ENCODE measurements at regions not wholly inside any gene's neighbourhood (a gene's known extent, or its start where the extent isn't known, plus 50 kb on each side); places are given as distances from the start of the nearest gene placed in this dataset.

DNA sequence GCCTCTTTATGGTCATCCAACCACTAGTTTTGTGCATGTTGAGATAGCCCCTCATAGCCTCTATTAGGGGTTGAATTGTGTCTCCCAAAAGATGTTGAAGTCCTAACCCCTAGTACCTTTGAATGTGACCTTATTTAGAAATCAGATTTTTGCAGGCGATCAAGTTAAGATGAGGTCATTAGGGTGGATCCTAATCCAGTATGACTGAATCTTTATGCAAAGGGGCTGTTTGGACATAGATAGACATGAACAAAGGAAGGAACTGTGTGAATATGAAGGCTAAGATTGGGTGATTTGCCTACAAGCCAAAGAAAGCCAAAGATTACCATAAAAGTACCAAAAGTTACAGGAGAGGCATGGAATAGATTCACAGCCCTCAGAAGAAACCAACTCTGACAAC, 209.6 kb downstream of the NUAK1 start:
- Histone ChIP-seq H3K9me3 (no peaks in the 10 kb centered on the region), H3K36me3 (no peaks in the 10 kb centered on the region), H3K9ac (ENCODE audit: low read depth in 2 of 2, low read length in 2 of 2) (no peak overlapping the region), H3K4me3 (no peak overlapping the region), H3K27ac (no peak overlapping the region), H3K4me1 (no peaks in the 10 kb centered on the region), H3K27me3 (no peaks in the 10 kb centered on the region)
- TF ChIP-seq, protein P1, sequence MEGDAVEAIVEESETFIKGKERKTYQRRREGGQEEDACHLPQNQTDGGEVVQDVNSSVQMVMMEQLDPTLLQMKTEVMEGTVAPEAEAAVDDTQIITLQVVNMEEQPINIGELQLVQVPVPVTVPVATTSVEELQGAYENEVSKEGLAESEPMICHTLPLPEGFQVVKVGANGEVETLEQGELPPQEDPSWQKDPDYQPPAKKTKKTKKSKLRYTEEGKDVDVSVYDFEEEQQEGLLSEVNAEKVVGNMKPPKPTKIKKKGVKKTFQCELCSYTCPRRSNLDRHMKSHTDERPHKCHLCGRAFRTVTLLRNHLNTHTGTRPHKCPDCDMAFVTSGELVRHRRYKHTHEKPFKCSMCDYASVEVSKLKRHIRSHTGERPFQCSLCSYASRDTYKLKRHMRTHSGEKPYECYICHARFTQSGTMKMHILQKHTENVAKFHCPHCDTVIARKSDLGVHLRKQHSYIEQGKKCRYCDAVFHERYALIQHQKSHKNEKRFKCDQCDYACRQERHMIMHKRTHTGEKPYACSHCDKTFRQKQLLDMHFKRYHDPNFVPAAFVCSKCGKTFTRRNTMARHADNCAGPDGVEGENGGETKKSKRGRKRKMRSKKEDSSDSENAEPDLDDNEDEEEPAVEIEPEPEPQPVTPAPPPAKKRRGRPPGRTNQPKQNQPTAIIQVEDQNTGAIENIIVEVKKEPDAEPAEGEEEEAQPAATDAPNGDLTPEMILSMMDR (IDR thresholded peaks at IDR 0.05) = no peak
- no peak for DNase-seq
- intact Hi-C loops (cut with DNase I) = no loop called here

DNA sequence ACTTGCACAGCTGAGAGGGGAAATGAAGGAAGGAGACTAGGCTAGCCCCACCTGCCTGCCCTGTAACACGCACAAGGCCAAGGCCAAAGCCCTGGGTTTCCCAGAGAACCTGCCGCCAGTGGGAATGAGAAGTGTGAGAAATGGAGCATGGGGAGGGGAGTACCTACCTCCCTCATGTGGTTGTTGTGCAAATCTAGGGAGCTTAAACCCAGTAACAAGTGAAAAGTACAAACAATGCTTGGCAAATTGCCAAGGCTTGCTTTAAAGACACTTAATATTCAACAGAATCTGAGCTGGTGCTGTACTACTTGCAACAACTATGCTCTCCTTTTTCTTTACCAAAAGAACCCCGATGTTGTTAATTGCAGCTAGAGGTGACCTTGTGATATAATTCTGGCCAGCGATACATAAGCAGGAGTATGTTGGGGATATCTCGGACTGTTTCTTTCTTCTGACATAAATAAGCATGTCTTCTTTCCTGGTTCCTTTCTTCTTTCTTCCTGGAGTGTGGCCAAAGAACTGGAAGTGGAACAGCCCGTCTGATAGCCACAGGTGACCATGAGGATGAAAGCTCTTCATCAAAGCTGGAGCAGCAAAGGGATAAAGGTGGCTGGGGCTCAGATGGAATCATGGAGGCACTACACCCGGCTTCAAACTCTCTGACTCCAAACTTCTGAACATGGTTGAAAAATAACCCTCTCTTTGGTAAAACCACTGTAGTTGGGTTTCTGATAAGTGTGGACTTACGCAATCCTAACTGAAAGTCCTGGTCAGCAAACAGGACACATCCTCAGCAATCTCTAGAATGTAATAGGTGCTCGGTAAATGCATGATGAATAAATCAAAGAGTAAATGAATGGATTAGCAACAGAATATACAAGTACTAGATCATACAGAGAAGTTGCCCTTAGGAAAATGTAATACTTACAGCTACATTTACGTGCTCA, 207.9 kb downstream of the NUAK1 start:
- intact Hi-C loops (cut with DNase I) = no loop called here
- H3K9ac ChIP-seq (ENCODE audit: low read depth in 2 of 2, low read length in 2 of 2) = no peak overlapping the region
- no peaks in the 10 kb centered on the region for H3K4me1 ChIP-seq
- no peak overlapping the region for H3K27ac ChIP-seq
- no peaks in the 10 kb centered on the region for H3K27me3 ChIP-seq
- TF ChIP-seq, protein P1 (IDR thresholded peaks at IDR 0.05) = no peak
- no peaks in the 10 kb centered on the region for H3K36me3 ChIP-seq
- H3K4me3 ChIP-seq = no peak overlapping the region
- no peaks in the 10 kb centered on the region for H3K9me3 ChIP-seq
- no peak for DNase-seq

- Histone ChIP-seq H3K27ac (no peak overlapping the region), H3K4me3 (no peak overlapping the region), H3K27me3 (no peaks in the 10 kb centered on the region), H3K36me3 (no peaks in the 10 kb centered on the region), H3K9ac (ENCODE audit: low read depth in 2 of 2, low read length in 2 of 2) (no peak overlapping the region), H3K9me3 (no peaks in the 10 kb centered on the region), H3K4me1 (no peaks in the 10 kb centered on the region)
- intact Hi-C loops (cut with DNase I) = no loop called here
- TF ChIP-seq, protein P1 (IDR thresholded peaks at IDR 0.05) = no peak
- no peak for DNase-seq
Observed at GRCh38 chr12:105931762-105932570, 206.8 kb downstream of the NUAK1 start.

GRCh38 chr12:105933671-105934665, 204.8 kb downstream of the NUAK1 start:
- DNase-seq = peak; percentile 19
- Histone ChIP-seq H3K4me1 (no peaks in the 10 kb centered on the region), H3K9me3 (no peaks in the 10 kb centered on the region), H3K4me3 (no peak overlapping the region), H3K36me3 (no peaks in the 10 kb centered on the region), H3K27me3 (no peaks in the 10 kb centered on the region), H3K27ac (no peak overlapping the region), H3K9ac (ENCODE audit: low read depth in 2 of 2, low read length in 2 of 2) (no peak overlapping the region)
- intact Hi-C loops (cut with DNase I) = no loop called here
- TF ChIP-seq, protein P1 (IDR thresholded peaks at IDR 0.05) = no peak

- H3K27ac ChIP-seq = no peak overlapping the region
- intact Hi-C loops (cut with DNase I) = no loop called here
- no peaks in the 10 kb centered on the region for H3K9me3 ChIP-seq
- H3K4me3 ChIP-seq = no peak overlapping the region
- no peaks in the 10 kb centered on the region for H3K4me1 ChIP-seq
- TF ChIP-seq, protein P1 (IDR thresholded peaks at IDR 0.05) = no peak
- DNase-seq = no peak
- H3K36me3 ChIP-seq = no peaks in the 10 kb centered on the region
- no peak overlapping the region for H3K9ac ChIP-seq (ENCODE audit: low read depth in 2 of 2, low read length in 2 of 2)
- H3K27me3 ChIP-seq = no peaks in the 10 kb centered on the region
Observed at GRCh38 chr12:105935106-105935505, 203.6 kb downstream of the NUAK1 start.

Data from colonic mucosa (tissue), 4 donors.